ENCODE measurements at regions not wholly inside any gene's neighbourhood (a gene's known extent, or its start where the extent isn't known, plus 50 kb on each side); places are given as distances from the start of the nearest gene placed in this dataset.

GRCh38 chr10:111756217-111757061 lies 427.1 kb downstream of the GPAM start:
- no peak for DNase-seq

GRCh38 chr10:111758593-111758992 lies 425.0 kb downstream of the GPAM start:
- no peak for DNase-seq

- no peak for DNase-seq
These were observed 421.5 kb downstream of the GPAM start for GRCh38 chr10:111762114-111762513.

- DNase-seq = no peak
These were observed 418.3 kb downstream of the GPAM start for GRCh38 chr10:111765216-111765615.

GRCh38 chr10:111766464-111766863 lies 417.1 kb downstream of the GPAM start:
- no peak for DNase-seq

GRCh38 chr10:111767661-111768060 lies 415.9 kb downstream of the GPAM start:
- no peak for DNase-seq

GRCh38 chr10:111773950-111774349 lies 409.6 kb downstream of the GPAM start:
- DNase-seq = no peak

- no peak for DNase-seq
These were observed 409.1 kb downstream of the GPAM start for GRCh38 chr10:111774486-111774885.

GRCh38 chr10:111784436-111784835 lies 399.1 kb downstream of the GPAM start:
- DNase-seq = no peak

GRCh38 chr10:111784946-111785465 lies 398.6 kb downstream of the GPAM start:
- no peak for DNase-seq

- no peak for DNase-seq
These were observed 397.6 kb downstream of the GPAM start for GRCh38 chr10:111785921-111786320.

GRCh38 chr10:111789821-111790220 lies 393.7 kb downstream of the GPAM start:
- DNase-seq = no peak

- DNase-seq = no peak
These were observed 381.7 kb downstream of the GPAM start for GRCh38 chr10:111801841-111802240.

- DNase-seq = no peak
These were observed 378.8 kb downstream of the GPAM start for GRCh38 chr10:111804781-111805180.

GRCh38 chr10:111811517-111811916 lies 372.0 kb downstream of the GPAM start:
- DNase-seq = no peak

- DNase-seq = no peak
These were observed 363.1 kb downstream of the GPAM start for GRCh38 chr10:111820471-111820870.

GRCh38 chr10:111821871-111822270 lies 361.7 kb downstream of the GPAM start:
- no peak for DNase-seq

- no peak for DNase-seq
These were observed 360.9 kb downstream of the GPAM start for GRCh38 chr10:111822661-111823060.

- DNase-seq = no peak
These were observed 359.4 kb downstream of the GPAM start for GRCh38 chr10:111824128-111824527.

- DNase-seq = no peak
These were observed 353.2 kb downstream of the GPAM start for GRCh38 chr10:111830359-111830758.

- DNase-seq = no peak
These were observed 352.5 kb downstream of the GPAM start for GRCh38 chr10:111831058-111831457.

- DNase-seq = no peak
These were observed 350.3 kb downstream of the GPAM start for GRCh38 chr10:111833251-111833650.

GRCh38 chr10:111835574-111835973 lies 348.0 kb downstream of the GPAM start:
- DNase-seq = no peak

GRCh38 chr10:111836064-111836463 lies 347.5 kb downstream of the GPAM start:
- no peak for DNase-seq

- no peak for DNase-seq
These were observed 347.0 kb downstream of the GPAM start for GRCh38 chr10:111836571-111836970.
